OCI-LY3 (cell line): ENCODE measurements at regions not wholly inside any gene's neighbourhood (a gene's known extent, or its start where the extent isn't known, plus 50 kb on each side); places are given as distances from the start of the nearest gene placed in this dataset.

Source experiments
- CTCF ChIP-seq: fragments of 200-600, 300-600 bp; sonication (generic); IDR thresholded peaks from 2 replicates; pipeline ENCODE4 v1.5.1; 2014; ENCODE audit warnings: antibody characterized with exemption, low read length, low read depth
- EZH2phosphoT487 ChIP-seq: fragments of 200-600 bp; shearing (Covaris generic); IDR thresholded peaks from 2 replicates; pipeline ENCODE4 v1.6.1; 2018; ENCODE audit warnings: antibody characterized with exemption, mixed run types, low read depth

- TF ChIP-seq CTCF (no peak), EZH2phosphoT487 (no peak)
Observed at GRCh38 chr15:70409388-70409787, 311.7 kb upstream of the TLE3 start.
